ENCODE measurements at regions not wholly inside any gene's neighbourhood (a gene's known extent, or its start where the extent isn't known, plus 50 kb on each side); places are given as distances from the start of the nearest gene placed in this dataset.
"Not testable (repeated sequence)": the region's sequence is repeated elsewhere in the genome, so short reads cannot be mapped to it uniquely, and the experiment has no call there.

GRCh38 chr12:131312382-131312781 lies 358.7 kb downstream of the ADGRD1 start:
- not testable (repeated sequence) for H3K27me3 ChIP-seq (ENCODE audit: insufficient read depth, low read length); H3K4me3 ChIP-seq (ENCODE audit: low read depth, low read length); H2AFZ ChIP-seq (ENCODE audit: low read length, unreplicated experiment)

GRCh38 chr12:131312793-131313545 lies 359.3 kb downstream of the ADGRD1 start:
- no peaks in the 10 kb centered on the region for H3K27me3 ChIP-seq (ENCODE audit: insufficient read depth, low read length)
- H3K27ac ChIP-seq (ENCODE audit: low read depth, low read length), result no peak overlapping the region
- H3K4me3 ChIP-seq (ENCODE audit: low read depth, low read length), result no peak overlapping the region
- no peak overlapping the region for H2AFZ ChIP-seq (ENCODE audit: low read length, unreplicated experiment)
- no peaks in the 10 kb centered on the region for H3K36me3 ChIP-seq (ENCODE audit: insufficient read depth, low read length)
- no peaks in the 10 kb centered on the region for H3K4me1 ChIP-seq (ENCODE audit: control insufficient read depth, insufficient read depth, low read length, unreplicated experiment)
- H3K79me2 ChIP-seq (ENCODE audit: control insufficient read depth, insufficient read depth, low read length, unreplicated experiment), result no peaks in the 10 kb centered on the region

More at GRCh38 chr12:131312382-131312781, 358.7 kb downstream of the ADGRD1 start:
- H3K4me1 ChIP-seq (ENCODE audit: control insufficient read depth, insufficient read depth, low read length, unreplicated experiment); H3K27ac ChIP-seq (ENCODE audit: low read depth, low read length); H3K36me3 ChIP-seq (ENCODE audit: insufficient read depth, low read length); H3K79me2 ChIP-seq (ENCODE audit: control insufficient read depth, insufficient read depth, low read length, unreplicated experiment): not testable (repeated sequence)

- Histone ChIP-seq H3K4me3 (ENCODE audit: low read depth, low read length) (no peak overlapping the region), H3K36me3 (ENCODE audit: insufficient read depth, low read length) (no peaks in the 10 kb centered on the region), H2AFZ (ENCODE audit: low read length, unreplicated experiment) (no peak overlapping the region), H3K27me3 (ENCODE audit: insufficient read depth, low read length) (no peaks in the 10 kb centered on the region), H3K4me1 (ENCODE audit: control insufficient read depth, insufficient read depth, low read length, unreplicated experiment) (no peaks in the 10 kb centered on the region), H3K27ac (ENCODE audit: low read depth, low read length) (no peak overlapping the region), H3K79me2 (ENCODE audit: control insufficient read depth, insufficient read depth, low read length, unreplicated experiment) (no peaks in the 10 kb centered on the region)
These were observed 359.9 kb downstream of the ADGRD1 start for GRCh38 chr12:131313635-131314034.

GRCh38 chr12:131314524-131315090 lies 360.9 kb downstream of the ADGRD1 start:
- no peaks in the 10 kb centered on the region for H3K79me2 ChIP-seq (ENCODE audit: control insufficient read depth, insufficient read depth, low read length, unreplicated experiment)
- no peaks in the 10 kb centered on the region for H3K27me3 ChIP-seq (ENCODE audit: insufficient read depth, low read length)
- H2AFZ ChIP-seq (ENCODE audit: low read length, unreplicated experiment), result no peak overlapping the region
- H3K4me3 ChIP-seq (ENCODE audit: low read depth, low read length), result no peak overlapping the region
- H3K36me3 ChIP-seq (ENCODE audit: insufficient read depth, low read length), result no peaks in the 10 kb centered on the region
- no peaks in the 10 kb centered on the region for H3K4me1 ChIP-seq (ENCODE audit: control insufficient read depth, insufficient read depth, low read length, unreplicated experiment)
- H3K27ac ChIP-seq (ENCODE audit: low read depth, low read length), result no peak overlapping the region

- H3K36me3 ChIP-seq (ENCODE audit: insufficient read depth, low read length), result no peaks in the 10 kb centered on the region
- H3K4me3 ChIP-seq (ENCODE audit: low read depth, low read length), result no peak overlapping the region
- H3K79me2 ChIP-seq (ENCODE audit: control insufficient read depth, insufficient read depth, low read length, unreplicated experiment), result no peaks in the 10 kb centered on the region
- no peak overlapping the region for H2AFZ ChIP-seq (ENCODE audit: low read length, unreplicated experiment)
- H3K4me1 ChIP-seq (ENCODE audit: control insufficient read depth, insufficient read depth, low read length, unreplicated experiment), result no peaks in the 10 kb centered on the region
- H3K27ac ChIP-seq (ENCODE audit: low read depth, low read length), result no peak overlapping the region
- H3K27me3 ChIP-seq (ENCODE audit: insufficient read depth, low read length), result no peaks in the 10 kb centered on the region
These were observed 361.9 kb downstream of the ADGRD1 start for GRCh38 chr12:131315601-131316000.

- Histone ChIP-seq H3K4me1 (ENCODE audit: control insufficient read depth, insufficient read depth, low read length, unreplicated experiment) (no peaks in the 10 kb centered on the region), H2AFZ (ENCODE audit: low read length, unreplicated experiment) (no peak overlapping the region), H3K4me3 (ENCODE audit: low read depth, low read length) (no peak overlapping the region), H3K27ac (ENCODE audit: low read depth, low read length) (no peak overlapping the region), H3K79me2 (ENCODE audit: control insufficient read depth, insufficient read depth, low read length, unreplicated experiment) (no peaks in the 10 kb centered on the region), H3K27me3 (ENCODE audit: insufficient read depth, low read length) (no peaks in the 10 kb centered on the region), H3K36me3 (ENCODE audit: insufficient read depth, low read length) (no peaks in the 10 kb centered on the region)
These were observed 362.7 kb downstream of the ADGRD1 start for GRCh38 chr12:131316388-131316787.

- no peaks in the 10 kb centered on the region for H3K4me1 ChIP-seq (ENCODE audit: control insufficient read depth, insufficient read depth, low read length, unreplicated experiment)
- H2AFZ ChIP-seq (ENCODE audit: low read length, unreplicated experiment), result no peak overlapping the region
- no peak overlapping the region for H3K27ac ChIP-seq (ENCODE audit: low read depth, low read length)
- no peaks in the 10 kb centered on the region for H3K36me3 ChIP-seq (ENCODE audit: insufficient read depth, low read length)
- no peaks in the 10 kb centered on the region for H3K27me3 ChIP-seq (ENCODE audit: insufficient read depth, low read length)
- H3K4me3 ChIP-seq (ENCODE audit: low read depth, low read length), result no peak overlapping the region
- H3K79me2 ChIP-seq (ENCODE audit: control insufficient read depth, insufficient read depth, low read length, unreplicated experiment), result no peaks in the 10 kb centered on the region
These were observed 364.5 kb downstream of the ADGRD1 start for GRCh38 chr12:131318045-131318685.

GRCh38 chr12:131321988-131322387 lies 368.3 kb downstream of the ADGRD1 start:
- H3K27ac ChIP-seq (ENCODE audit: low read depth, low read length), result no peak overlapping the region
- H3K4me1 ChIP-seq (ENCODE audit: control insufficient read depth, insufficient read depth, low read length, unreplicated experiment), result no peaks in the 10 kb centered on the region
- no peaks in the 10 kb centered on the region for H3K79me2 ChIP-seq (ENCODE audit: control insufficient read depth, insufficient read depth, low read length, unreplicated experiment)
- H2AFZ ChIP-seq (ENCODE audit: low read length, unreplicated experiment), result no peak overlapping the region
- H3K27me3 ChIP-seq (ENCODE audit: insufficient read depth, low read length), result no peaks in the 10 kb centered on the region
- H3K36me3 ChIP-seq (ENCODE audit: insufficient read depth, low read length), result no peaks in the 10 kb centered on the region
- H3K4me3 ChIP-seq (ENCODE audit: low read depth, low read length), result no peak overlapping the region

- not testable (repeated sequence) for H3K36me3 ChIP-seq (ENCODE audit: insufficient read depth, low read length); H3K27me3 ChIP-seq (ENCODE audit: insufficient read depth, low read length); H3K27ac ChIP-seq (ENCODE audit: low read depth, low read length); H2AFZ ChIP-seq (ENCODE audit: low read length, unreplicated experiment); H3K4me3 ChIP-seq (ENCODE audit: low read depth, low read length); H3K4me1 ChIP-seq (ENCODE audit: control insufficient read depth, insufficient read depth, low read length, unreplicated experiment); H3K79me2 ChIP-seq (ENCODE audit: control insufficient read depth, insufficient read depth, low read length, unreplicated experiment)
These were observed 368.8 kb downstream of the ADGRD1 start for GRCh38 chr12:131322460-131322859.

GRCh38 chr12:131323879-131324278 lies 370.2 kb downstream of the ADGRD1 start:
- no peaks in the 10 kb centered on the region for H3K27me3 ChIP-seq (ENCODE audit: insufficient read depth, low read length)
- no peak overlapping the region for H2AFZ ChIP-seq (ENCODE audit: low read length, unreplicated experiment)

More at GRCh38 chr12:131323879-131324278, 370.2 kb downstream of the ADGRD1 start:
- no peaks in the 10 kb centered on the region for H3K36me3 ChIP-seq (ENCODE audit: insufficient read depth, low read length)
- H3K4me3 ChIP-seq (ENCODE audit: low read depth, low read length), result no peak overlapping the region
- no peaks in the 10 kb centered on the region for H3K79me2 ChIP-seq (ENCODE audit: control insufficient read depth, insufficient read depth, low read length, unreplicated experiment)
- H3K4me1 ChIP-seq (ENCODE audit: control insufficient read depth, insufficient read depth, low read length, unreplicated experiment), result no peaks in the 10 kb centered on the region
- H3K27ac ChIP-seq (ENCODE audit: low read depth, low read length), result no peak overlapping the region

Measured in ACC112 (cell line).